RPMI7951 (cell line): ENCODE measurements at regions not wholly inside any gene's neighbourhood (a gene's known extent, or its start where the extent isn't known, plus 50 kb on each side); places are given as distances from the start of the nearest gene placed in this dataset.

ENCODE experiments used
- DNase-seq: peaks from one replicate; pipeline ENCODE4 v3.0.0-alpha.2; 2012; ENCODE audit warnings: low read depth

DNA sequence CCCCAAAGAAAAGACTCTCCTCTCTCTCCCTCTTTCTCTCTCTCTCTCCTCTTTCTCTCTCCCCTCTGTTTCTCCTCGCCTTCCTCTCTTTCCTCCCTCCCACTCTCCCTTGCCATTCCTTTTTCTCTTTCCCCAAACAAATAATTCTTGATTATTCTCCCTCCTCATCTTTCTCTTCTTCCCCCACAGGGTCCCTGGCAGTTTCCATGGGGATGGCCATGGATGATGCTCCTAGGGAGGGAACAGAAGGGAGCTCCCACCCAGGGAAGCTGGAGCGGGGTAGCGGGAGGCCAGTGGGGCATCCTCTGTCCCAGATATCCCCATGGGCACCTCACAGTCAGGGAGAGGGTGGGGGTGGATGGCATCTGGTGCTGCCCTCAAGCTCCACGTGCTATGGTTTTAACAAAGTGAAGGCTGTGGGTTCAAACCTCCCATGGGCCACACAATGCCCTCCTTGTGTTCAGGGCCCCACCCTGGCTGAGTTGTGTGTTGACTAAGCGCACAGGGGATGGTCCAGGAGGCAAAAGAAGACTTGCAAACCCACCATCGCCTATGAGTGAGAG, 266.4 kb downstream of the BUD13 start:
- DNase-seq = peak; percentile 11

DNA sequence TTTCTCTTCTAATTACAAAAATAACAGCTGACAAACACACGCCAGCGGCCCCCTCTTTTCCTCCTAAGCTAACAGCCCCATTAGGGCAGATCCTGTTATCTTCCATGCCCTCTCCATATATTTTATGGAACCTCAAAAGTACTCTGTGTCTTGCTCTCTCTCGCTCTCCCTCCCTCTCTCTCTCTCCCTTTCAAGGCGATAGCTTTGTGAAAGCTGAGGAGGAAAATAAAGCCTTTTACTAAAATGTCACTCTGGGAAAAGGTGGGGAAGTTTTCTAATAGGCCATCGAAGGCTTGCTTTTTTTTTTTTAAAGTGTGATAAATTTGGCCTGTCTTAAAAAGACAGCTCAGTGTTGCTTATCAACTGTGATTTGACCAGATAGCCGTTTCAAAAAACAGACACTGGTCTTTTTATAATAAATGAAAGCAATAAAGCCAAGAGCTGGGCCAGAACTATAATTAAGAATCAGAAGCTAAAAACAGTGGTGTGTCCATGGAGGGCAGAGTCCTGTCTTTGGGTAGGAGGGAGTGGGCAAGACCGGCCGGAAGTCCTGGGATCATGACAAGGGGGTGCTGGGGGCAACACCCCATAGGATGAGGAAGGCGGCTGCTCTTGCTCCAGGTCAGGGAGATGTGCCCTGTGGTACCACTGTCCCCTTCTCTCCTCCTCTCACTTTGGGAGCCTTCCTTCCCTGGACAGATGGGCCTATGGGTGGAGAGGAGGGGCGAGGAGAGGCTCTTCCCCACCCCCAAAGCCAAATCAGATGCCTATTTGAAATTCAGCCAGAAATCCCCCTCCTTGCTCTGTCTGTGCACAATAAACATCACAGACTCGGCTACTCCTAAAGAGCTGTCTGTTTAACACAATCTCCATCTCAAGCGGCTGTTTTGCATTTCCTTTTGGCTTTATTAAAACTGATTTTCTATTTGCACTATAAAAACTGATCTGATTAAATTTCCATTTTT, 267.2 kb downstream of the BUD13 start:
- no peak for DNase-seq

DNA sequence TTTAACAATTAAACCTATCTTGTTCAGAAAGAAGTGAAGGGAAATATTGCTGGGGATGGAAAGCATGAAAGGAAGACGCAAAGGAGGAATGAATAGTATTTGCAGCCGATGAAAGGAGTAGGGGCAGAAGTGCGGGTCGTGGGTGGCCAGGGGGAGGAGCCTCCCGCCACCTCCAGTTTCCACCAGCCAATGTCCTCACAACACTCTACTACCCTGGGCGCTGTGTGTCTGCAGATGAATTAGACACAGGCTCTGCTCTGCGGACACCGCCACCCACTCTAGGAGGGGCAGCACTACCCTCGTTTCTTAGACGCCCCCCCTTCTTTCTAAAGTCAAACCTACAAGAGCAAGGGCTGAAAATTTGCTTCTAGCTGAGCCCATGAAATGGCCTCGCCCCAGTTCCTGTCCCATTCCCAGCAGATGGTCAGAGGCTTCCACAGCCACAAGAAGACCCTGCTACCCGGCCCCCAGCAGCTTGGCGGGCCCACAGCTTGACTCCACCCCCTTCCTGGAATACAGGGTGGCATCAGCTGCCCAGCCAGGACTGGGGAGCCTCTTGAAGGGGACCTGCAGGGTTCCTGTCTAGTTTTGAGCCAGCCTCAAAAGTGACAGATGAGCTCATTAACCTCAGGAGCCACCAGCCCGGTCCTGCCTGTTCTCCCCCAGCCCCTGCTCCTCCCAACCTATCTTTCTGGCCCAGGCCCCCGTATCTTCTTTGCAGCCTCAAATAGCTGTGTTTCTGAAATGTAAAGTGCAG, 268.1 kb downstream of the BUD13 start:
- DNase-seq = no peak

DNA sequence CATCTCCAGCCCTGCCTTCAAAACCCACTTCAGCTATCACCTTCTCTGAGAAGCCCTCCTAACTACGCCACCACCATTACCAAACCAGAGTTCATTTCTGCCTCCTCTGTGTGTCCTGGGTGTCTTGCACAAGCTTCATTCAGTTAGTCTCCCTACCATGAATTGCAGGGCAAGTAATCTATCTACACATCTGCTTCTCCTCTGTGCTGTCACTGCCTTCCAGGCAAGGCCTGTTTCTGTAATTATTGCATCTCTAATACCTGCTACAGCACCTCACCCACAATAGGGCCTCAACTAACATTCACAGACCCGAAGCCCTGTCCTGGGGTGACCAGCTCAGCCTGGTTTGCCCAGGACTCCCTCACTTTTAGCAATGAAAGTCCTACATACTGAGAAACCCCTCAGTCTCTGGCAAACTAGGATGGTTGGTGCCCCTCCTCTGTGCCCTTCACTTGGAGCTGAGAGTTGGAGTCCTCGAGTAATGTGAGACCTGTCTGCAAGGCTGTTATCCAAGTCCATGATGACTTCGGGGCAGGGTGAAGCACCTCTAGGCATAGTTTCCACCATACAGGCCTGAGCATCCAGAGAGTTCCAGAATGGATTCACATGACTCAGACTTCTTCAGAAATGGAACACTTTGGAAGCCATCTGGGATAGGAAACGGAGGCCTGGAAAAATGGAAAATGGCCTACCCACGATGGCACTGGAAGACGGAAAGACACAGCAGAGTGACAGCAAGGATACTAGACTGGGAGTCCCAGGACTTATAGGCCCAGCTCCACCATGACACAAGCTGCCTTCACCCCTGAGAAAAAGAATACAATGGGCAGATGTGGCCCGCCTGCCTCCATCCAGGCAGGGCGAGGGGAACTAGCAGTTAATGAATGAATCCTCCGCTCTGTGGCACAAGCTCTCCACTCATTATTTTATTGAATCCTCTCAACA, 269.3 kb downstream of the BUD13 start:
- no peak for DNase-seq

DNA sequence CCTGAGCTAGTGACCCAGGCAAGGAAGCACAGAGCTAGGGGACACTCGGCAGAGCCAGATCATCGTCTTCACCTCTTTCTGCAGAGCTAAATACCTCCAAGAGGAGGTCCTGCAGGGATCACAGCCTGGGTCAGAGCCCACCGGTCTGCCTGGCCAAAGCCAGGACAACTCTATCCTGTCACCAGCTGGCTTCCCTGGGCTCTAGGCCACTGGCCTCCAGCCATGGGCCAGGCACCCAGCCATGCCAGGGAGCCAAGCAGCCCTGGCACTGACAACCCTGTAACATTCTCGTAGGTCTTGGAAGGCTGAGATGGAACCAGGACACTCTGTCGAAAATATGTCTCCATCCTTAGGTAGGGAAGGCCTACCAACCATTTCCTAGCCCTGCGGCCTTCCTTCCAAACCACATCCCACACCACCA, 270.1 kb downstream of the BUD13 start:
- no peak for DNase-seq

DNA sequence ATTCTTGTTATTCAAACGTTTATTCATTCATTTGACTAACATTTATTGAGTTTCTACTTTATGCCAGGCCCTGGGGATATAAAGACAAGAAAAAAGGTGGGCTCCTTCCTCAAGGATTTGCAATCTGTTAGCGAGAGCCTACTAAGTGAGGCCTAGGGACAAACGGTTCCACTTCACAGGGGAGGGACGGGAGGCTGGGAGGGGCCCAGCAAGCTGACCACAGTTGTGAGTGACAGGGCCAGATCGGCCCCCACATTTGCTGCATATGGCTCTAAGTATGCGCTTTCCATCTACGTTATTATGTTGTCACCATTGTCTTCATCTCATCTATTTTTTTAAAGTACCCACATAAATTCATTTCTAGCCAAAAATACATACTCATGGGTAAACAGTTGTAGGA, 271.1 kb downstream of the BUD13 start:
- DNase-seq = no peak

DNA sequence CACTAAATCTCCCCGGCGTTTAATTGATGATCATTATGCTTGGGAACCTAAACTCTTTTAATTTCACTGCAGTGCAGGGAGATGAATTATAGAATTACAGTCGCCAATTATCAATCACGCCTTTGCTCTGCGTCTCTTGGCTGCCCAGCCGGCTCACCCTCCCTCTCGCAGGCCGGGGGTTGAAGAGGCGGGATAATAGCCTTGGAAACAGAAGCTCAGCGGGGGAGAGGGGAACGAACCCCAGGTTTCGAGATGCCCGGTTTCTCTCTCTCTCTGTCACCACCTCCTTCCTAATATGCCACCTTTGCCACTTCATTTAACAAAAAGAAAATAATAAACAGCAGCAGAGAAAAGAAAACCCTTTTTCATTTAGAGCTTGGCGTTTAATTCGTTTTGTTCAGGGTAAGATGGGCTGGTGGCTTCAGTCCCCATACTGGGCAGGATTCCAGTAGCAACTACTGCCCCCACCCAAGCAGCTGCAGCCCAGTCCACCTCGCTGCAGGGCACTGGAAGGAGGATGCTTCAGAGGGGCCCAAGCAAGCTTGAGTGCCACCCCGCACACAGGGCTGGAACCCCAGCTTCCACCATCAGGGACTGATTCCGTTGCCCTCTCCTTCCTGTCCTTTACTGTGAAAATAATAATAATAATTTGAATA, 271.7 kb downstream of the BUD13 start:
- no peak for DNase-seq

DNA sequence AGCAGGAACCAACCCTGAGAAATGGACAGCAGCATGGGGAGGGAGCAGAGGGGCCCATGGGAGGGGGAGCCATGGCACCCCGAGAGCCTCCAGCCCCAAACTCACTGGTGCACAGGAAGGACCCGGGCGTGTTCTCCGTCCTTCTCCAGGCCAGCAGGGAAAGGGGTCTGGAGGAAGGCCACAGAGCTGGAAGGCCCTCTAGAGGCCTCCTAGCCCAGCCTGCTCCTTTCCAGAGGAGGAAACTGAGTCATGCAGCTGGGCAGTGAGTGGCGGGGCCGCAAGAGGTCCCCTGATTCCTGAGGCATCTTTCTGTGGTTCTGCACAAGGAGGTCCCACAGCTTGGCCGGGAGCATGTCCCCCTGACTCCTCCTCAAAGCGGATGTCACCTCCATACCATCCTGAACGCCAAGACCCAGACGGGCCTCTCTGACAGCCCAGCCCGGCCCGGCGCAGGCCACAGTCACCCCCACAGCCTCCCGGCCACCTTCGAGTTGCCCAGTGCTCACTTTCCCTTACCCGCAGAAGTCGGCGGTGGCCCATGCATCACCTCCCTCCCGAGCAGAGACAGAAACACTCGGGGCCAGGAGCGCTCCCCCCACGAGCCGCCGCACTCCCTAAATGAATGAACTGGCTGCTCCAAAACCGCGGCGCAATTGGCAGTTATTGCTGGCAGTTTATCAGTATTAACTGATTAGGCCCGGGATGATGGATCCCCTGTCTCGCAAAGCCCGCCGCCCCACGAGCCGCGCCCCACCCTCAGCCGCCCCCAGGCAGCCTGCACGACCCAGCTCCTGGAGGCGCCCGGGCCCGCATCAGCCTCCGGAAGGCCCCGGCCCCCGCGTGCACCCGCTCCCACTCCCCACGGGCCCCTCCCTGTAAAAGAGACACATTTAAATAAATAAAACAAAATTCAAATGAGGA, 272.5 kb downstream of the BUD13 start:
- no peak for DNase-seq

DNA sequence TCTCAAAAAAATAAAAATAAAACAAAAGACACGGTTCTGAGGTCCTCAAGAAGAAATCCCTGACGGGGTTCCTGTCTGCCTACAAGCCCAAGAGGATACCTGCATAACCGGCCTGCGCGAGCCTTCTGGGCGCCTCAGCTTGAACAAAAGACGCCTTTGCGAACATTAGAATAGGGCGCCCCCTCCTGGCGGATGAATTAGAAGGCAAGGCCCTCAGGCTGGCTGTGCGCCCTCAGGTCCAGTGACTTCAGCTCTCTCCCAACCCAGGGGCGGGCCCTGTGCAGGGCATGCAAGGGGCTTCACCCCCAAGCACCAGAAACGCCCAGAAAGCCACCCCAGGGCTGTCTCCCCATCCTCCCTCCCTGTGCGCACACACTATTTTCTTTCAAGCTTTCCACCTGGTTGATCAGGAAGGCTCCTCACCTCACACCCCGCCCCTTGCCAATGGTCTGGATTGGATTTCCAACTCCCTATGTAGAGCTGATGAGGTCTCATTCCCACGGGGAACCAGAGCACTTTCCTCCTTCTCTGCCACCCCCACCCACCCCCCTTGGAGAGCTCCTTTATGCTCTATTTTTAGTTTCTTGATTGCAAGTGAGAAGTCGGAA, 273.3 kb downstream of the BUD13 start:
- DNase-seq = peak; percentile 19

DNA sequence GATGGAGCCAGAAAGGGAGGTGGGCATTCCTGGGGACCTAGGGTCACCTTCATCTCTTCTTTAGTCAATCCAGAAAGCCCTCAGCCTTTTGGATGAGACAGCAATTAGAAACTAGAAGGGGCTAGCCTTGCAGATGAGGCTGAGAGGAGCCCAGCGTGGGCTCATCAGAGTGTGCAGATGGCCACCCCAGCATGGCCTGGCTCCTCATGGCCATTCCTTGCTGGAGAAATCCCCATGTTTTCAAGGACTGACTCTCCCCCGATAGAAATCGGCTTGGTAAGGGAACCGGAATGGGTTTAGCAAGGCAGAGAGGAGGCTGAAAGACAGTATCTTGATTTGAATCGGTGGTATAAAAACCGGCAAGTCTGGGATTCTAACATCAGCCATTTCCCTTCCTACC, 274.6 kb downstream of the BUD13 start:
- no peak for DNase-seq

DNA sequence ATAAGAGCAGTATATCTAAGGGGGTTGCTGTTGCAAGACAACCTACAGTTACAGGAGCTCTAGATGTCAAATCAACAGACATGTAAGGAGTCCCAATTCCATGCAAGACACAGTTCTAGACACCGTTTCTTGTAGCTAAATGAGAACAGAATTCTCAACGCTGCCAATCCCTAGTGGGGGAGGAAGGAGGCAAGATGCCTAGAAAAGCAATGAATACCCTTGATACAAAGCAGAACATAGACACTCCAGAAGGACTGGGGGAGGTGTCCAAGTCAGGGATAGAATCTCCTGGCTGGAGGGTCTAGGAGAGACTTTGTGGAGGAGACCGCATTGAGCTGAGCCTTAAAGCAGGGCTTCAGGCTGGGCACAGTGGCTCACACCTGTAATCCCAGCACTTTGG, 280.2 kb downstream of the BUD13 start:
- no peak for DNase-seq

DNA sequence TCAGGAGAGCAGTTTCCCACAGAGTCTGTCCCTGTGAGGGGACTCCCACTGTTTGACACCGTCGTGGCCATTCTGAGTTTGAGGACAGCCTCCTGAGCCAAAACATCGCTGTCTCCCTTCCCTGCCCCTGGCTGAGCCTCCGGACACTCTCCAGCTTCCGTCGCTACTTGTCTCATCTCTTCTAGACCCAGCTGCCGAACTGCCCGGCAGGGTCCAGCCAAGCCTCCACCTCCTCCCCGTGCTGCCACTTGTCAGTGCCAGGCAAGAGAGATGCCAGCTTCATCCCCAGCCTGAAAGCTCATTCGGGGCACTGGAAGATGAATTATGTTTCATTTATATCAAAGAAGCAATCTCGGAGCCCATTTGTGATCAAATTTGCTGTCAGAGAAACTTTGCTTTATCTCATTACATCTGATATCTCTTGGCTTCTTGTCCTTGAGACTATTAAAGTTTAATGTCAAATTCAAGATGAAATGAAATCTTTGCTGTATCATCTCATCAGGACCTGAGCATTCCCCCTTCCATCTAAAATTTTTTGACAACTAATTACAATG, 283.9 kb downstream of the BUD13 start:
- no peak for DNase-seq

DNA sequence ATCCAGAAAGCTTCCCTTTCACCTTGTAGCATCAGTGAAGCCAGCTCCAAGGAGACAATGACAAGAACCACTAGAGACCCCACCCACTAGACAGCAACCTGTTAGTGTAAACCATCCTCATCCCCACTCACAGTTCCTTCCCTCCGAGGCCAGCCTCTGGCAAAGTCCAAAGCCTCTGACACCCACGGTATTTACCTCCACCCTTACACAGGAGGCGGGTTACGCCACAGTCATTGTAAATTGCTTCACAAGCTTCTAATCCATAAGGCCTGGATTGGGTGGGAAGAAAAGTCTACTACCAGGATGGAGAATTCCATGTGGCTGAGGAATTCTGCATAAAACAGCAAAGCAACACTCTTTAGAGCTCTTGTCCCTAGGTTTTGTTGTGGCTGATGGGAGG, 287.4 kb downstream of the BUD13 start:
- DNase-seq = no peak

DNA sequence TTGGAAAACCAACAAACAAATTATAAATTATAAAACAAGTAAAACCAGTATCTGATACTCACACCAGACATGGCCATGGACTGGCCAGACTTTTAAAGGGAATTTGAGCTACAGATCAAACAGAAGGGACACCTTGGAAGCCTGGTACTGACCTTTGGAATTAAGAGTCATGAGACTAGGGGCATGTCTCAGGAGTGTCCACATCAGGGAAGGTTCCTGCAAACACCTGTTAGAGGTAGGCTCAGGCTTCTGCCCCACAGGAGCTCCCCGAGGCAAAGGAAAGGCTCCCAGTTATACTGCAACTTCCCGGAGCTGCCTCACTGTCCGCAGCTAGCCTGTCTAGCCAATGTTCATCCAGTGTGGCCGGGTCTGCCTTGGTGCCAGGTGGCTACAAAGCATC, 290.1 kb downstream of the BUD13 start:
- DNase-seq = no peak

DNA sequence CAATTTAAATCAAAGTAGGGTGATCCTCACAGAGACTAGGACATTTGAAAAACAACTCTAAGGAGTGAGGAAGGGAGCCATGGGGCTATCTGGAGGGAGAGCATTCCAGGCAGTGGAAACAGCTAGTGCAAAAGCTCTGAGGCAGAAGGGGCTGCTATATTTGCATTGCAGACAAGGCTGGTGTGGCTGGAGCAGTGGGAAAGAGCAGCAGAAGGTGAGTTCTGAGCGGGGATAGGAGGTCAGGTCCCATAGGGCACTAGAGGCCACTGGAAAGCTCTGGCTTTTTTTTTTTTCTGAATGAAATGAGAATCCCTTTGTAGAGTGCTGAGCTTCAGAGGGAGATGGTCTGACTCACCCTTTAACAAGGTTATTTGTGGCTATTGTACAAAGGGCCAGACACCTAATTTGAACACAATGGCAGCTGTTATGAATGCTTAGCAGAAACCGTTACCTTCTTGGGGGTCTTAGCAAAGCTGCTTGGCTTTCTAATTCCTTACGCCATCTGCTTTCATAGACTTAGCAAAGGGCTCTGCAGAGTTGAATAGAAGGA, 291.6 kb downstream of the BUD13 start:
- DNase-seq = no peak

DNA sequence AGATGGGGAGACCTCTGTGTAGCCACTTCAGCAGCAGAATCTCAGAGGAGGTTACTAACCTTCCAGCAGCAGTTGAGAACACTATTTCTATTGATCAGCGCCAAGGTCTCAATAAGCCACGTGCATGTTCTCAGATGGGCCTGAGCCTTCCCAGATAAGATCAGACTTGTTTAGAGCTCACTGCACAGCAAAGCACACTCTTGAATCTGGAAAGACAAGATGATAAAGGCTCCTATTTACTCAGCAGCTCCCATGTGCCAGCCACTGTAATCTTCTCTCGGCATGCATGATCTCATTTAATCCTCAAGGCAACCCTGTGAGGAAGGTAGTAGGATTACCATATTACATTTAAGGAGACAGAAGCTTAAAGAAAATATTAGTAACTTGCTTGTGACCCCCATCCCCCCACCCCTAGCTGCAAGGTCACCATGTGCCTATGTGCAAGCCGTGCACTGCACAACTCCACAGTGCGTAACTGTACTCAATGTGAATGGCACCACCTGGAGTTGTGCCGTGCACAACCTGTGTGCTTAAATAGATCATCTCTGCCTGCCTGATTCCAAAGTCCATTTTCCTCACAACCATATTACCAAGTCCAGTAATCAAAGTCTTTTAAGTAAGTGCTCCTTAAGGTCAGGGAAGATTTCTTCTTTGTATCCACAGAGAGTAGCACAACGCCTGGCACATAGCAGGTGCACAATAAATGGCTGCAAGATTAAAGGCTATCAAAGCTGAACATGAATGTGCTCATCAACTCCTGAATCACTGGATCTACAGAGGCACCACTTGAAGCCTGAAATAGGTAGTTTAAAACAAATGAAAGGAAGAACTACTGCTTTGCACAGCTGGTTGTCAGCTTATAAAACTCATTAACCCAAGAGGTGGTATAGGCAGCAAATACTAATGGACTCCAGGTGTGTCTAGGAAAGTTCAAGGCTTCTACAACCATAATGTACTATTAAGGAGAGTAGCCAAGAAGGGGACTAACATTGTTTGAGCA, 293.8 kb downstream of the BUD13 start:
- no peak for DNase-seq

DNA sequence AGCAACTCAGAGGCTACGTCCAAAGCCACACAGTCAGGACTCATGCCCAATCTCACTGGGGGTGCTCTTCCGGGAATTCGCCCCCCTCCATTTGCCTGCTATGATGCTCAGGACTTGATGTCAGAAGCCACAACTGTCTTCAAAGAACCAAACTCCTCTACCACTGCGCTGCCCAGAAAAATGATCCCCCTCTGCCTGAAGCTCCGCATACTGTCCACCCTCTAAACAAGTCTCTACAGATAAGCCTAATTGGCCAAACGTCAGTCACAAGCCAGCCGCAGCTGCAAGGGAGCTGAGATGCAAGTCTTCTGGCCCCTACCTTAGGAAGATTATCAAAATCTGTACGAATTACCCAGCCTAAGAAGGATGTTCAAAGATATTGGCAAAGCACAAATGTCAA, 294.6 kb downstream of the BUD13 start:
- DNase-seq = no peak
